GOT3 (cell line): ENCODE measurements at regions not wholly inside any gene's neighbourhood (a gene's known extent, or its start where the extent isn't known, plus 50 kb on each side); places are given as distances from the start of the nearest gene placed in this dataset.
"Not testable (repeated sequence)": the region's sequence is repeated elsewhere in the genome, so short reads cannot be mapped to it uniquely, and the experiment has no call there.

Experiments used
- DNase-seq: peaks from one replicate; lab custom pipeline; 2025; ENCODE audit warnings: mixed read lengths; lab: John Stamatoyannopoulos, UW

DNA sequence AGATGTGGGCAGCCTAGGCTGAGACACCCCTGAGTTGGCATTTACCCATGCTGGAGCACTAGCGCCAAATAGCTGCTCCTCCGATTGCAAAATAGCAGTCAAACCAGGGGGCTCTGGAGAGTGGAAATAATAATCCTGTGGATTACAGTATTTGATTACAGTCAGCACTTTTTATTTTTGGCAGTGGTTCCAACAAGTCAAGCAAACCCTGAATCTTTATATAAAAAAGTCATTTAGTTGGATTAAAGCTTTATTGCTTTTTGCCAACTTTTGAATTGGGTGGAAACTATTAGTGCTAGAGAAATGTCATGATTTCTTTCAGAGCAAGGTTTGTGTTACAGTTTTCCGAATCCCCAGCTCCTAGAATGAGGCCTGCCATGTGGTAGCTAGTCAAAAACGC lies 99.3 kb upstream of the FAM20A start:
- DNase-seq: no peak

DNA sequence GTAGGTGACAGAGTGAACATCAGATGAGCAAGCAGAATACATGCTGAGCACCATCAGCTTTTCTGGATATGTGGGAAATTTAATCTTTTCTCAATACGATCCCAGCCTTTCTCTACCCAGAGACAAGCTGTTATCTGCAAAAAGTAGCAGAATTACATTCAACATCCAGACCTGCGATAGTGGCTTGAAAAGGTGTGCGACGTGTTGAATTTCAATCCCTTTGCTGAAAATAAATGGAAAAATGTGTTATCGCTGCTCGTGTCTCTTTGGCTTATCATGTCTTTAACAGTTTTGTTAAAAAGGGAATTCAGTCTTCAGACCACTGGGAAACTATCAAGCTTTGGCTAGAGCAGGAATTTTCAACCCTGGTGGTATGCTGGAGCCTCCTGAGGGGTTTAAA lies 98.8 kb upstream of the FAM20A start:
- no peak for DNase-seq

DNA sequence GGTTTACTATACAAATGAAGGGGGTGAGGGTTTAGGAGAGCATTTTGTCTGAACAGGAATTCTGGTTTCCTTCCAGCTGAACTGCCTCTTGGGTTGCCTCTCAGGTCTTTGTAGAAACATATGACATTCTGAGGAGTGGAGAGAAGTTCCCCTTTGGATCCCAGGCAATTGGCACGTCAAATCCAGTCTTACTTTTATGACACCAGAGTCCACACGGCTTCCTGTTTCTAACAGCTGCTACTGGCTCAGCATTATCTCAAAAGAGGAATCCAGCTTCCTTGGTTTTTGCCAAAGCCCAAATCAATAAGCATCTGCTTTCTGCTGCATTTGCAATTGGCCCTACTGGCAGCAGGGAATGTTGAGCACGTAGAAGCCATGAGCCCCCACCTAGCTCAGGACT lies 97.6 kb upstream of the FAM20A start:
- DNase-seq: no peak

DNA sequence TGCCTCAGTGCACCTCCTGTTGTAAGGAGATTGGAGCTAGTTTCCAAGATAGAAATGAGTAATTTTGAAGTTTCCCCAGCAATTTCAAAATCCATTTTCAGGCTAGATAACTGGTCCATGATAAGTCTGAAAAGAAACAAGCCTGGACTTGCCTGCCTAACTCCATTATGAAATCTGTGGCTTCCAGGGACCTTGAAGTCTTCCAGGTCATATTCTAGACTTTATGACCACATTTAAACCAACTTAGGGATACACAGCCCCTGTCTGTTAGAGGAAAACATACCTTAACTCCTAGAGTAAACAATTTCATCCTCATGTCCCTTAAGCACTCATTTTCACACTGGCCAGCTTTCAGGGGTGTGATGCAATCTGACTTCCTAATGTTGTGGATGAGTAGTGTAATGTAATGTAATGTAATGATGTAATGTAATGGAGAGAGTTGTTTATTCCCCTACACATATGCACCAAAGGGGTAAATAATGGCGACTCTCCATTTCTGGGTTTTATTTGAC lies 96.7 kb upstream of the FAM20A start:
- DNase-seq: no peak

DNA sequence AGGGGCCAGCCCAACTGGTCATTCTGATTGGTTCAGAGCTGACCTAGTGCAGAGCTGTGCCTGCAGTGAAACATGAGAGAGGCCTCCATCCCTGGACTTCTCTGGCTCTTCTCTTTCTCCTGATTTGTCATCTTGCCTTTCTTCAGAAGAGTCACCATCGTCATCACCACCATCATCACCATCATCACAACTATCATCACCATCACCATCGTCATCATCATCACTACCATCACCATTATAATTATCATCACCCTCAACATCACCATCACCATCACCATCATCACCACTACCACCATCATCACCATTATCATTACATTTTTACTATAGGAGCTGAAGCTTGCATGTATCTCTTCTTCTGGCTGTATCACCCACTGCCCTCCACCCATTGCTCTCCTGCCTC lies 94.5 kb upstream of the FAM20A start:
- no peak for DNase-seq

DNA sequence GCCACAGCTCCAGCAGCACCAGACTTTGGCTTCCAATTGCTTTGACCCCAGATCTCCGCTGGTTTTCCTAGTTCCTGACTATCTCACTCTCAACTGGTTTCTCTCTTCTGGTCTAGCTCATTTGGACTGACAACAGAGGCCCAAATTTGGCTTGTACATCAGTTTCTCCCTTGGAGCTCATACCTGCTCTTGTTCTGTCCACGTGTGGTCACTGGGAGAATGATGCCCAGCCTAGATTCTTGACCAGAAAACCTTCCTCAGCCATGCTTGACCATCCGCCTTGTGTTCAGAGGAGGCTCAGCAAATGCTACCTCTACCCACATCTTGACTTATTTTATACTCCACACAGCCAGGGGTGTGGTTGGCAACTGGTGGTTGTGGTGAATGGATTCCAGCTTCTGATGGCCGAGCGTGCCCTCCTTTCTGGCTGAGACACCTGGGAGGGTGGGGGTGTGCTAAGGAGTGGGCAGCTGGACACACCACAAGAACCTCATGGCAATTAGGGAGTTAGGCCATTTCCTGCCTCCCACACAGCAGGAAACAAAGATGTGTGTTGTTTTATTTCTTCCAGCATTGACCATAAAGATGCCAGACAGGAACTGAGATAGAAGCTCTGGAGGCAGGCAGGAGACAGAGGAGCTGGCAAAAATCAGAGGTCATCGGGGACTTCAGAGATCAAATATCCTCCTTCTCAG lies 93.8 kb upstream of the FAM20A start:
- no peak for DNase-seq

DNA sequence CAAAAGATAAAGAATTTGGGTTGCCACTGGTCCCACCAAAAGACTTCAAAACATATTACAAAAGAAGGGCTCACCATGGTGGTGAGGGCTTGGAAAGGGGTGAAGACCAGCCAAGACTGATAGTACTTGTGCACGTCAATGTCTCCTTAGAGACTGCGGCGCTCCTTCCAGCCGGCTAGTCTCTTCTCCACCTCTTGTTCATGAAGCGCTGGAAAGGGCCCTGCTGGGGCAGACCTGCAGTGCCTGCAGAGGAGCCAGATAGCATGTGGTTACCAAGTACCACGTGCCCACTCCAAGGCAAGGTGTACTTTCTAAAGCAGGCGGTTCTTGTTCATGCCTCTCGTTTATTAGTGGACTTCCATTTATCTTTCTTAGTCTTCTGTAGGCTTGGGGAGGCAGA lies 92.7 kb upstream of the FAM20A start:
- no peak for DNase-seq

DNA sequence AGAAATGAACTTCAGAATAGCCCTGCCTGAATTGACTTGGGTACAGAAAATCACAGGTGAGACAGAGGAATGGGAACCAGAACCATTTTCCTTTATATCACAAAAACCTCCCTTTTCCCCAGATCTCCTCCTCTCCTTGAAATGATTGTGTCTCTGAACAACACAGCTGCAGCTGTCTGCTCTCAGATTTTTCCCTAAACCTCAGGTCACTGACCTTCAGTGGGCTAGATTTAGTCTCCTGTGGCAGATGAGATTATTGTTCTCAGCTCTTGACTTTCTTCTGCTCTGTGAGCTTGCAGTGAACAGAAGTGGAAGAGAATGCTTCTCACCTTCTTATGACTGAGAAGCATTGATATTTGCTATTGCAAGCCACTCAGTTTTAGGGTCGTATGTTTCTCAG lies 92.3 kb upstream of the FAM20A start:
- no peak for DNase-seq

DNA sequence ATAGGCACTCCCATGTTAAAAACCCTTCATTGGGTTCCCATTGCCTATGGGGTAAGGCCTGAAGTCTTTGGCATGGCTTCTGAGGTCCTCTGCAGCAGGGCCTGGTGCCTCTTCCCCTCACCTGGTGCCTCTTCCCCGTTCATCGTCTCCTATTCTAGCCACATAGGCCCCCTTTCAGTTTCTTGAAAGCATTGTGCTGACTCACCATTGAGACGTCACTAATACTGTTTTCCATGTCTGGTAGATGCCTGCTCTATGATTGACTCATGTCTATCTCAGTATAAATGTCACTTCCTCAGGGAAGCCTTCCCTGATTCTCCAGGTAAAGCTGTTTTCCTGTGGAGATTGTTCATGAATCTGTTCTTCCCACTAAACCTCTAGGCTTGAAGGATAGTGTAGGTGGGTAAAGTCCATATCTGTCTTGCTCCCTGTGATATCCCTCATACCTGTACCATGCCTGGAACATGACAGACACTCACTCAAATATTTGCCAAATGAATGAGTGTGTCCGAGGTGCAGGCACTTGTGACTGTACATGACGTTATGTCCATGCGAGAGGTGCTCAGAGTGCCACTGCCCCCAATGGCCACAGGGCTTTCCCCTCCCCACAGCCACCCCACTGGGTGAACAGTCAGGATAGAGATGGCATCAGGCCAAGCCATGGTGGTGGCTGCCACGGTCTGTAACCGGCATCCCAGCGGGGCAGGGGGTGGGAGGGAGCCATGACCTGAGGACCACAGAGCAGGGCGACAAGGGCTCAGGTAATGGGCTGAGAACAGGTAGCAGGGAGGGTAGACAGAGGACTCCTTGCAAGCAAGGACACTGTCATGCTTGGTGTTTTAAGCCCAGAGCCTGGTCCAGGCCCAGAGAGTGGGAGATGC lies 85.2 kb upstream of the FAM20A start:
- no peak for DNase-seq

DNA sequence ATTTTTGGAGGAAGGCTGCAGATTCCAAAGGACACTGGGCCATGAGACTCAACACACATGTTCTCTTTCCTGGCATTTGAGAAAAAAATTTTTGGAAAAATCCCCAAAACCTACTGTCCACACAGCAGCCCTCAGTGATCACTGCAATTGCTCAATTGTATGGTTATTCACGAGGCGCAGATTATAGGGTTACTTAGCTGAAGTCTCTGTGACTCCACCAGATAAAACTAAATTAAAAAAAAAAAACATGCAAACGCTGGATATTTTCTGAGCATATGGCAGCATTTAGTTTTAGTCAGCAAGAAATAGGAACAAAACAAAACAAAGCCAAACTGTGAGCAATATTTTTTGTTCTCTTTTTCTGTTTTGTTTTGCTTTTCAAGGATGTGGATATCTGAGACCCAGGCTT lies 83.8 kb upstream of the FAM20A start:
- DNase-seq: no peak

DNA sequence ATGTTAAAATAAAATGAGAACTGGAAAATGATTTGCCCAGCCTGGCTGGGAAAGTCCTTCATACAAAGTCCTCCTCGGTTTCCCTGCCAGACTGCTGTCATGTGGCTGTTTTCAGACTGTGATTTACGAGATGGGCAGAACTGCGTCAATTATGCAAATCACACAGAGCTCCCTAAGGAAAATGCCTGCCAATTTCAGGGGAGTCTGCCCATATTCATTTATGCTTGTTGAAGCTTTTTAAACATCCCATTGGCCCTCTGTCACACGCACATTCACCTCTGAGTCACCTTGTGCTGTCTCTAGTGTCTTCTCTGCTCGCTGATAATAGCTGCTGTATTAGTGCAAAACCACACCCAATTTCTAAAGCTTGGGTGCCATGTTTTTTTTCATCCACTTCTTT lies 81.7 kb upstream of the FAM20A start:
- no peak for DNase-seq

DNA sequence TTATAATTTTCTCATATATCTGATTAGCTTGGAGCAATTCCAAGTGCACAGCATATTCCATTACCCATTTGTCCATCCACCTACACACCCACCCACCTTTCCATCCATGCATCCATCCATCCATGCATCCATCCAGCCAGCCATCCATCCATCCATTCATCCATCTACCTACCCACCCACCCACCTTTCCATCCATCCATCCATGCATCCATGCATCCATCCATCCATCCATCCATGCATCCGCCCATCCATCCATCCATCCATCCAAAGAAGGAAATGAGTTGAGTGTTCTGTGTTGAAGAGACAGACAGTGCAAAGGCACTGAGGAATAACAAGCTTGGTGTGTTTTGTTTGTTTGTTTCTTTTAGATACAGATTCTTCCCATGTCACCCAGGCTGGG lies 78.7 kb upstream of the FAM20A start:
- DNase-seq: no peak

DNA sequence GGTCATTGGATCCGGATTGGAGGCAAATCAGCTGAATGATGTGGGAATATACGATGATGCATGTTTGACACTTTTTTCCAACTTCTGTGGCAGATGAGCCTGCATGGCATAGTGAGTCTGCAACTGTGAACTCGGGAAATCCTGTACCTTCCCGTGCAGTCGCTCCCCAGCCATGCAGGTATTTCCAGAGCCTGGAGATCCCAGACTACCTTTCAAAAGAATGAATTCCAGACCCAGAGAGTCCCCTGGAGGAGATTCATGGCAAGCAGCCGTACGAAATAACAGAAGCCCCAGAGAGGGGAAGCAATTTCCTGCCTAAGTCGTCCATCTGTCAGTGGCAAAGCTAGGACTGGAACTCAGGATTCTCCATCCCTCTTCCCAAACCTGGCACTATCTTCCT lies 75.7 kb upstream of the FAM20A start:
- no peak for DNase-seq

DNA sequence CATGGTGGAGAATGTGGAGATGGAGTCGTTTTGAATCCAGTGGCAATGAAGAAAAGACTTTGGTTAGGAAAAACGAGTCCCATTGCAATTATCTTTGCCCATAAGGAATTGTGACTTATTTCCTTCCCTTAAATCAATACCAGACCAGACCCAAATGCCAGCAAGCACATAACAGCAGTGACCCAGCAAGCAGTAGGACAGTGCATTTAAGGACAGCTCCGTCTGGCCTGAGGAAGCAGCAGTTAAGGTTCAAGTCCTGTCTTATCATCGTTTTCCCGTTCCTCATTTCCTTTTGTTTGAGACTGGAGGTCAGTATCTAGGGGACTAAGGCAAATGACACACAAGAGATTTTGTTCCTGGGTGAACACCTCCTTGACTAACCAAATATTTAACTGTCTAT lies 74.6 kb upstream of the FAM20A start:
- DNase-seq: no peak

DNA sequence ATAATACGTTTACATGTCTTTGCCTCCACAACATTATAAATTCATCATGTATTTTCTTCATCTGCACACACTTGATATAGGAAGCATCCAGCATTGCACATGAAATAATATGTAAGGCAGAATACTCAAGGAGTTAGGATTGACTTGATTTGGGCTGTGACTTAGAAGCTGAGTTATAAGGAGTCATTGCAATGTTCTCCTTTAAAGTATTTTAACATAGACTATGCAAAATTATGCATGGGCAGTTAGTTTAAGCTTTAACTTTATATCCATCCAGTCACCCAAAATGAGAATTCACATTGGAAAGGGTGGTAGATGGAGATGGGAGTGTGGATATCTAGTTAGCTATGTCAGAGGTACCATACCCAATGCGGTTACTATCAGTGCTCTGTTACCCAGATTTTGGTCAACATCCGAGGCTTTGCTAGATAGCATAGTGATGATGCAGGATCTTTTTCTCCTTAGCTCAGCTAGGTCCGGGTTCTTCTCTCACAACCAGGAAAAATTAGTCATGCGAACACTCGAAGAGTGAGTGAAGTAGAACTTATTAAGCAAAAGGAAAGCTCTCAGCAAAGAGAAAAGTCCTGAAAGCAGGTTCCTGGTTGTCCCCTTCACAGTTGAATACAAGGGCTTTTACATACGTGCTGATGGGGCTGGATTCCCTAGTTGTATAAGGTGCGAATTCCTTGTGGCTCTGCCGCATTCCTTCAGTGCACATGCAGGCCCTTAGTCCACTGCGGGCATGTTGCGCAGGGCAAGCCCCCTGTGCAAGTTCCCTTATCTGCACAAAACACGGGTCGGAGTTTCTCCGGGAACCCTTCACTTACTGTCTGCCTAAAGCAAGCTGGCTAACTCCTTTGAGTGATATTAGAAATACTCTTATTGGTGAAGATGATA lies 73.1 kb upstream of the FAM20A start:
- DNase-seq: no peak

DNA sequence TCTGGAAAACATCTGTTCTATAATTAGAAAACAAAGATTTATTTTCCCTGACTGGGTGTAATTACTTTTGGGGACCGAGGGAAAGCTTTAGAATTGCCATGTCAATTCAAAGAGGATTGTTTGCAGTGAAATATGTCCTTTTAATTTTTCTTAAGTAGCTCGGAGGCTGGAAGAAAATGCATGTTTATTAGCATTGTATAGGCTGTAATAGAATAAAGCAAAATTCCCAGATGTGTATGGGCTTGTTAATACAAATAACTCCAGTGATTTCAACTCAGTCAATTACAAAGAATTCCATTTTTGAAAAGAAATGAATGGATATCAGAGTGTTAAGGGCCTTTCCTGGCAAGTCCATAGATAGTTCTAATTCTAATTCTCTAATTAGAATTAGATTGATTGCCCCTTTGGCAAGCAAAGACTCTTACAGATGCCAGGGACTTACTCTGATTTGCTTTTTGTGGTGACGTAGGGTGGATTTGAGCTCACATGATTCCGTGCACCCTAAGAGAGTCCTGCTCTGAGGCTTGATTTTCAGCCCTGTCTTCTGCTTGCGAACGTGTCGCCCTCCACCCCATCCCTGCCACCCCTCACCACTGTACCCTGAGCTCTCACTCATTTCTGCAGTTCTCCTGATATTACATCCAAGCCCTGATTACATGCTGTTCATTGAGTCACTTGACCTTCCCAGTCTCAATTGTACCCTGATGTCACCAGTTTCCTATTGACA lies 70.0 kb upstream of the FAM20A start:
- DNase-seq: no peak

DNA sequence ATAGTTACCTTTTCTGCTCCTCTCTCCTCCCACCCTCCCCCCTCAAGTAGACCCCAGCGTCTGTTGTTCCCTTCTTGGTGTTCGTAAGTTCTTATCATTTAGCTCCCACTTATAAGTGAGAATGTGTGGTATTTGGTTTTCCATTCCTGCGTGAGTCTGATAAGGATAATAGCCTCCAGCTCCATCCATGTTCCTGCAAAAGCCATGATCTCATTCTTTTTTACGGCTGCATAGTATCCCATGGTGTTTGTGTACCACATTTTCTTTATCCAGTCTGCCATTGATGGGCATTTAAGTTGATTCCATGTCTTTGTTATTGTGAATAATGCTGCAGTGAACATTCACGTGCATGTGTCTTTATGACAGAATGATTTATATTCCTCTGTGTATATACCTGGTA lies 65.3 kb upstream of the FAM20A start:
- DNase-seq: not testable (repeated sequence)

DNA sequence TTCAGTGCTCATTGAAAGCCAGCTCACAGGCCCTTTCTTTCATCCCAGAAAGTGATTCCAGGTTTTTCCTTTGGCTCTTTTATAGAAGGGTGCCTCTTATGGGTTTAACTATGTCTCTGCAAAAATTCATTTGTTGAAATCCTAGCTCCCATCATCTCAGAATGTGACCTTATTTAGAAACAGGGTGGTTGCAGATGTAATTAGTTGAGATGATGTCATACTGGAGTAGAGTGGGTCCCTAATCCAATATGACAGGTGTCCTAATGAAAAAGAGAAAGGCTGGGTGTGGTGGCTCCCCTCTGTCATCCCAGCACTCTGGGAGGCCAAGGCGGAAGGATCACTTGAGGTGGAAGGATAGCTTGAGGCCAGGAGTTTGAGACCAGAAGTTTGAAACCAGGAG lies 64.2 kb upstream of the FAM20A start:
- no peak for DNase-seq

DNA sequence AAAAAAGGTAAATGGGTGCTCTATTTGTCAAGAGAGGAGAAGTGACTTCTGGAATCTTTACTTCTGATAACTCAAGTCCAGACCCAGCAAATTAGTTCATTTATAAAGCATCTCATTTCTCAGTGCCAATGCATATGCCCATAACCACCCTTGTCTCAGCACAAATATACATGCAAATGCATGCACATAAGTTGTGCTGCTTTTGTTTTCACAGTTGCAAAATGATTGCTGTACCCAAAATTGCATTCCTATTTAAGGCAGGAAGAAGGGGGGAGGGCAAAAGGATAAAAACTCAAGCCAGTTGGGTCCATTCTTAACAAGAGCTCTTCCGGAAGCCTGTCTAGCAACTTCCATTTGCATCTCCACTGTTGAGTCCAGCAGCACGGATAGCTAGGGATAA lies 61.3 kb upstream of the FAM20A start:
- DNase-seq: no peak

DNA sequence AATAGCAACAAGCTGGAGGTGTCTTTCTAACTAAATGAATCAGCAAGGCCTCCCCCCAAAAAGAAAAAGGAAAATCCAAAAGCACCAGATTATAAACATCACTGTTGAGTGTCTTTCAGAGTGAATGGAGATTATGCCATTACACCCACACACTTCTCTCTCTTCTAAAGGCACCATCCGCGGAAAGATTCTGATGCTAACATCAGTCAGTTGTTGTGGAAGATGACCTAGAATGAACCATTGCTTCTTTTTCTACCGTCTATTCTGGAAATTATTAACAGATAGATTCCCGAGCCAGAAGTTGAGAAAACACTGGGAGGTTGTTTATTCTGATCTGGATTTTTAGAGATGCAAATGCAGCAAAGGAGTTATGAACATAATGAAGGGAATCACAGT lies 60.9 kb upstream of the FAM20A start:
- no peak for DNase-seq

DNA sequence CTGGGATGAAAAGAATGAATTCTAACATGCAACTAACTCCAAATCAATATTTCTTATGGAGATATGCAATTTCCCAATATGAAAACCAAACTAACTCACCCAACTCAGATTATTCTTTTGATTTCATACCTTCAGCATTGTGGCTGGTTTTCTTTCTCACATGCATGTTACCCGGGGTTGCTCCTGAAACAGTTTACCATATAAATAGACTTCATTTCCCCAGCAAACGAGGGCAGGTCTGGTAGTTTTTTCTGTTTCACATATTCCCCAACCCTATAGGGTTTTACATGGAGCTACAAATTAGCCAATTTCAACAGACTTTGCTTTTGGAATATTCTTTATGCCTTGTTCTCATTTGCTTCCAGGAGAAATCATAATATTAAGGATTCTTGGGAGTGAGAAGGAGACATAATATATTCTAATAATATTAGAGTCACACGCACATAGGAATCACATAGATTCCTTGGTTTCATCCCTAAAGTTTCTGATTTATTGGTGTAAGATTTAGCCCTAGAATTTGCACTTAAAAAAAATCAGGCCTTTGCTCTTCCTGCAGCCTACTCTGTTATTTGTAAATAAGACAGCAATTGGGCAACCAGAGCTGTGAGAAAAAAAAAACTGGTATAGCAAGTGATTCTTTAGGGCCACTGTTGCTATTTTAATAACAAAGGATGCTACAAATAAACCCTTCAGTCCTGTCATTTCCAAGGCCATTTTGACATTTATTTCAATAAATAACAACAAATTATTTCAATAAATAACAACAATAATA lies 60.3 kb upstream of the FAM20A start:
- no peak for DNase-seq
